IMR-90 (cell line): ENCODE measurements at regions not wholly inside any gene's neighbourhood (a gene's known extent, or its start where the extent isn't known, plus 50 kb on each side); places are given as distances from the start of the nearest gene placed in this dataset.

ENCODE experiments used
- ATAC-seq: fragments of 200-7000 bp; cut with Tn5 transposase; 2 replicates; pipeline ENCODE4 v1.9.1; 2020; ENCODE audit warnings: low read depth, mild to moderate bottlenecking, moderate library complexity
- BruUV-seq: library from RNA; stranded (reverse); fragments of 400-500 nt; replicated peaks from 2 replicates; lab custom pipeline; 2021; lab: Mats Ljungman, UMichigan
- CTCF ChIA-PET: fragments of 300-600 bp; formaldehyde crosslinking; extraction: SDS; loops from one replicate; lab custom pipeline; 2021; ENCODE audit warnings: antibody characterized with exemption; lab: Yijun Ruan, JAX
- POLR2A ChIA-PET: fragments of 300-600 bp; sonication (Branson Sonifier 250); formaldehyde crosslinking; loops from one replicate; lab custom pipeline; 2022; ENCODE audit warnings: antibody characterized with exemption; ENCODE audit not compliant: unreplicated experiment; lab: Charles Lee
- DNase-seq: peaks from one replicate; pipeline ENCODE4 v3.0.0; 2013
- H2AFZ ChIP-seq: replicated peaks from 2 replicates; pipeline ENCODE3; 2013; ENCODE audit warnings: low read length, mild to moderate bottlenecking; ENCODE audit not compliant: poor library complexity
- H2AK5ac ChIP-seq: 2 replicates; pipeline ENCODE4 v1.6.1; 2013; ENCODE audit warnings: low read depth, low read length, inconsistent platforms
- H2AK9ac ChIP-seq: replicated peaks from 2 replicates; pipeline ENCODE3; 2013; ENCODE audit warnings: mild to moderate bottlenecking, low read depth, low read length, moderate library complexity; ENCODE audit not compliant: poor library complexity
- H2BK120ac ChIP-seq: 2 replicates; pipeline ENCODE4 v1.6.1; 2013; ENCODE audit warnings: low read depth, low read length, inconsistent platforms
- H2BK15ac ChIP-seq: 3 replicates; pipeline ENCODE4 v1.6.1; 2013; ENCODE audit warnings: low read depth, low read length, inconsistent platforms
- H2BK20ac ChIP-seq: 2 replicates; pipeline ENCODE4 v1.6.1; 2013; ENCODE audit warnings: low read depth, mild to moderate bottlenecking, inconsistent platforms, low read length, moderate library complexity
- H2BK5ac ChIP-seq: 2 replicates; pipeline ENCODE4 v1.6.1; 2013; ENCODE audit warnings: mild to moderate bottlenecking, low read depth, low read length, inconsistent platforms; ENCODE audit not compliant: poor library complexity, severe bottlenecking
- H3K14ac ChIP-seq: replicated peaks from 2 replicates; pipeline ENCODE4 v1.6.1; 2013; ENCODE audit warnings: low read depth, low read length, inconsistent platforms
- H3K18ac ChIP-seq: 2 replicates; pipeline ENCODE4 v1.6.1; 2013; ENCODE audit warnings: low read depth, low read length, control low read depth
- H3K23ac ChIP-seq: 2 replicates; pipeline ENCODE4 v1.6.1; 2013; ENCODE audit warnings: low read depth, low read length, inconsistent platforms
- H3K27ac ChIP-seq: 2 replicates; pipeline ENCODE4 v1.5.1; 2013; ENCODE audit warnings: mild to moderate bottlenecking, control low read depth, low read length; ENCODE audit not compliant: insufficient read depth
- H3K27me3 ChIP-seq: 2 replicates; pipeline ENCODE4 v1.6.1; 2013; ENCODE audit warnings: low read length; ENCODE audit not compliant: control insufficient read depth, insufficient read depth
- H3K36me3 ChIP-seq: 2 replicates; pipeline ENCODE4 v1.6.1; 2013; ENCODE audit warnings: low read length, mixed read lengths; ENCODE audit not compliant: control insufficient read depth, insufficient read depth
- H3K4ac ChIP-seq: 2 replicates; pipeline ENCODE4 v1.6.1; 2013; ENCODE audit warnings: low read depth, low read length, inconsistent platforms
- H3K4me1 ChIP-seq: 2 replicates; pipeline ENCODE4 v1.6.1; 2013; ENCODE audit warnings: low read length, mixed read lengths; ENCODE audit not compliant: control insufficient read depth, insufficient read depth
- H3K4me2 ChIP-seq: 2 replicates; pipeline ENCODE4 v1.6.1; 2013; ENCODE audit warnings: low read depth, mild to moderate bottlenecking, control low read depth, low read length, moderate library complexity
- H3K4me3 ChIP-seq: 2 replicates; pipeline ENCODE4 v1.5.1; 2013; ENCODE audit warnings: low read depth, mild to moderate bottlenecking, control low read depth, low read length, moderate library complexity; ENCODE audit not compliant: insufficient read depth
- H3K56ac ChIP-seq: 2 replicates; pipeline ENCODE4 v1.6.1; 2013; ENCODE audit warnings: low read length, inconsistent platforms; ENCODE audit not compliant: insufficient read depth; ENCODE audit errors: extremely low read depth
- H3K79me1 ChIP-seq, 2 experiments: 2 replicates each; pipeline ENCODE4 v1.6.1; 2013; ENCODE audit warnings: low read length in 2 of 2, inconsistent platforms in 1 of 2, low read depth in 1 of 2
- H3K9ac ChIP-seq: 2 replicates; pipeline ENCODE4 v1.6.1; 2013; ENCODE audit warnings: low read depth, low read length, control low read depth
- H3K9me1 ChIP-seq: 2 replicates; pipeline ENCODE4 v1.6.1; 2013; ENCODE audit warnings: low read length, inconsistent platforms; ENCODE audit not compliant: insufficient read depth
- H3K9me3 ChIP-seq: 2 replicates; pipeline ENCODE4 v1.6.1; 2013; ENCODE audit warnings: low read length; ENCODE audit not compliant: control insufficient read depth, insufficient read depth
- H4K20me1 ChIP-seq: 2 replicates; pipeline ENCODE4 v1.6.1; 2013; ENCODE audit warnings: low read length, inconsistent platforms; ENCODE audit not compliant: insufficient read depth
- H4K5ac ChIP-seq: 2 replicates; pipeline ENCODE4 v1.6.1; 2013; ENCODE audit warnings: mild to moderate bottlenecking, low read depth, low read length, control low read depth
- H4K8ac ChIP-seq, 2 experiments: 2 replicates each; pipeline ENCODE4 v1.6.1; 2013; ENCODE audit warnings: low read depth in 2 of 2, low read length in 2 of 2, control low read depth in 1 of 2, inconsistent platforms in 1 of 2
- H4K91ac ChIP-seq: 2 replicates; pipeline ENCODE4 v1.6.1; 2013; ENCODE audit warnings: low read depth, low read length, inconsistent platforms; ENCODE audit not compliant: insufficient read depth
- BHLHE40 ChIP-seq: fragments of 150-350 bp; IDR thresholded peaks from 2 replicates; pipeline ENCODE4 v1.6.1; 2016; ENCODE audit warnings: mild to moderate bottlenecking, low read depth, low read length
- CEBPB ChIP-seq: IDR thresholded peaks from 2 replicates; pipeline ENCODE4 v1.6.1; 2012; ENCODE audit warnings: low read depth, low read length, improper control_type of control experiment
- CHD1 ChIP-seq: IDR thresholded peaks from 2 replicates; pipeline ENCODE4 v1.6.1; 2012; ENCODE audit warnings: low read depth, low read length, improper control_type of control experiment
- FOS ChIP-seq: fragments of 150-350 bp; IDR thresholded peaks from 2 replicates; pipeline ENCODE4 v1.6.1; 2016; ENCODE audit warnings: low read depth, low read length
- MAFK ChIP-seq: IDR thresholded peaks from 2 replicates; pipeline ENCODE4 v1.6.1; 2012; ENCODE audit warnings: low read depth, low read length, improper control_type of control experiment
- MAZ ChIP-seq: IDR thresholded peaks from 2 replicates; pipeline ENCODE4 v1.6.1; 2012; ENCODE audit warnings: low read depth, mild to moderate bottlenecking, low read length, improper control_type of control experiment, moderate library complexity, borderline replicate concordance
- MXI1 ChIP-seq: IDR thresholded peaks from 2 replicates; pipeline ENCODE4 v1.6.1; 2012; ENCODE audit warnings: low read depth, mild to moderate bottlenecking, low read length, moderate library complexity, borderline replicate concordance
- NFE2L2 ChIP-seq: fragments of 150-350 bp; IDR thresholded peaks from 2 replicates; pipeline ENCODE4 v1.6.1; 2016; ENCODE audit warnings: low read depth, mild to moderate bottlenecking, low read length
- POLR2A ChIP-seq: IDR thresholded peaks from 2 replicates; pipeline ENCODE4 v1.6.1; 2012; ENCODE audit warnings: mild to moderate bottlenecking, low read depth, low read length
- RAD21 ChIP-seq: IDR thresholded peaks from 2 replicates; pipeline ENCODE4 v1.6.1; 2012; ENCODE audit warnings: low read length, improper control_type of control experiment
- RCOR1 ChIP-seq: IDR thresholded peaks from 2 replicates; pipeline ENCODE4 v1.6.1; 2012; ENCODE audit warnings: mild to moderate bottlenecking, low read length, improper control_type of control experiment; ENCODE audit not compliant: insufficient replicate concordance
- RFX5 ChIP-seq: IDR thresholded peaks from 2 replicates; pipeline ENCODE4 v1.8.0; 2012; ENCODE audit warnings: low read depth, mild to moderate bottlenecking, low read length, moderate library complexity
- SMC3 ChIP-seq: fragments of 150-350 bp; IDR thresholded peaks from 2 replicates; pipeline ENCODE4 v1.6.1; 2016; ENCODE audit warnings: low read depth, mild to moderate bottlenecking, antibody characterized with exemption, low read length, moderate library complexity
- WGBS, 2 experiments: methylation state at CpG; one replicate each; pipeline versions ENCODE4 v1.1.5 to v1.1.7; 2013; ENCODE audit warnings: missing lambda C conversion rate in 2 of 2; ENCODE audit not compliant: insufficient read length in 1 of 2; ENCODE audit errors: extremely low coverage in 2 of 2; 5-methylcytosine and 5-hydroxymethylcytosine counted together
- dilution Hi-C: fragments of 300-500 bp; cut with HindIII; formaldehyde crosslinking; loops from one replicate; pipeline ENCODE4 v1.14.3; 2018; ENCODE audit warnings: low sequenced_read_pairs; ENCODE audit not compliant: unreplicated experiment
- in situ Hi-C: fragments of 300-500 bp; cut with MboI; formaldehyde crosslinking; loops from 3 replicates; pipeline ENCODE4 v1.14.3; 2019; ENCODE audit warnings: low sequenced_read_pairs, inconsistent platforms, mixed read lengths
- intact Hi-C: fragments of 100-400 bp; cut with micrococcal nuclease; formaldehyde crosslinking; loops from 2 replicates; pipeline ENCODE4 v1.10.0; 2022
- TF ChIP-seq, protein P1 (sequence below): fragments of 150-350 bp; IDR thresholded peaks from 2 replicates; pipeline ENCODE4 v1.6.1; 2016; ENCODE audit warnings: low read depth, mild to moderate bottlenecking, low read length, moderate library complexity, borderline replicate concordance
- TF ChIP-seq, protein P2 (sequence below): conservative IDR thresholded peaks from 2 replicates; pipeline ENCODE4 v1.5.1; 2012; ENCODE audit warnings: mild to moderate bottlenecking, low read depth, low read length, improper control_type of control experiment
- TF ChIP-seq, protein P3 (sequence below): fragments of 150-350 bp; IDR thresholded peaks from 2 replicates; pipeline ENCODE4 v1.6.1; 2017; ENCODE audit warnings: mild to moderate bottlenecking, antibody characterized with exemption, low read length, low read depth

DNA sequence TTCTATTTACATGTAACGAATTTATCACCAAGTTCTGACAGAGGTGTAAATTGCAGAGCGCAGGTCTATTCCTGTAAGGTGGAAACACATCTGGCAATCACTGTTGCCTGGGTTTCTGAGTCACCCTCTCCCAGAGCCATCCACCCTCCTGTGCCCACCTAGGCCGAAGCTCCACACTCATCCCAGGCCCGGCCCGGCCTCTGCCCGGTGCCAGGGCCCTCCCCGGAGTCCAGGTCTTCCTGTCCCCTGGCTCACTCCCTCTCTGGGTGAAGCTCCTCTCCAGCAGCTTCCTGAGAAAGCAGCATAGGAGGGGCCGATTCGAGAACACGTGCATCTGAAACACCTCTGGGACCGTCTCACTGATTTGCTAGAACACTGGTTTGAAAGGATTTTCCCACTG, 308.2 kb downstream of the SHANK2 start:
- H2AFZ ChIP-seq: no peak overlapping the region
- CTCF ChIA-PET: no interaction called here
- H3K9ac ChIP-seq: no peak overlapping the region
- dilution Hi-C loops: no loop called here
- no peak overlapping the region for H2BK20ac ChIP-seq
- H3K4ac ChIP-seq: no peak overlapping the region
- no peak overlapping the region for H4K5ac ChIP-seq
- no peaks in the 10 kb centered on the region for H3K9me1 ChIP-seq
- TF ChIP-seq, protein P1, sequence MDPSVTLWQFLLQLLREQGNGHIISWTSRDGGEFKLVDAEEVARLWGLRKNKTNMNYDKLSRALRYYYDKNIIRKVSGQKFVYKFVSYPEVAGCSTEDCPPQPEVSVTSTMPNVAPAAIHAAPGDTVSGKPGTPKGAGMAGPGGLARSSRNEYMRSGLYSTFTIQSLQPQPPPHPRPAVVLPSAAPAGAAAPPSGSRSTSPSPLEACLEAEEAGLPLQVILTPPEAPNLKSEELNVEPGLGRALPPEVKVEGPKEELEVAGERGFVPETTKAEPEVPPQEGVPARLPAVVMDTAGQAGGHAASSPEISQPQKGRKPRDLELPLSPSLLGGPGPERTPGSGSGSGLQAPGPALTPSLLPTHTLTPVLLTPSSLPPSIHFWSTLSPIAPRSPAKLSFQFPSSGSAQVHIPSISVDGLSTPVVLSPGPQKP: no peak
- TF ChIP-seq FOS (no peak), RCOR1 (no peak), MAFK (no peak), MXI1 (no peak), BHLHE40 (no peak), SMC3 (no peak), RFX5 (no peak), MAZ (no peak), RAD21 (no peak), CEBPB (no peak), CHD1 (no peak), POLR2A (no peak), NFE2L2 (no peak)
- TF ChIP-seq, protein P2, sequence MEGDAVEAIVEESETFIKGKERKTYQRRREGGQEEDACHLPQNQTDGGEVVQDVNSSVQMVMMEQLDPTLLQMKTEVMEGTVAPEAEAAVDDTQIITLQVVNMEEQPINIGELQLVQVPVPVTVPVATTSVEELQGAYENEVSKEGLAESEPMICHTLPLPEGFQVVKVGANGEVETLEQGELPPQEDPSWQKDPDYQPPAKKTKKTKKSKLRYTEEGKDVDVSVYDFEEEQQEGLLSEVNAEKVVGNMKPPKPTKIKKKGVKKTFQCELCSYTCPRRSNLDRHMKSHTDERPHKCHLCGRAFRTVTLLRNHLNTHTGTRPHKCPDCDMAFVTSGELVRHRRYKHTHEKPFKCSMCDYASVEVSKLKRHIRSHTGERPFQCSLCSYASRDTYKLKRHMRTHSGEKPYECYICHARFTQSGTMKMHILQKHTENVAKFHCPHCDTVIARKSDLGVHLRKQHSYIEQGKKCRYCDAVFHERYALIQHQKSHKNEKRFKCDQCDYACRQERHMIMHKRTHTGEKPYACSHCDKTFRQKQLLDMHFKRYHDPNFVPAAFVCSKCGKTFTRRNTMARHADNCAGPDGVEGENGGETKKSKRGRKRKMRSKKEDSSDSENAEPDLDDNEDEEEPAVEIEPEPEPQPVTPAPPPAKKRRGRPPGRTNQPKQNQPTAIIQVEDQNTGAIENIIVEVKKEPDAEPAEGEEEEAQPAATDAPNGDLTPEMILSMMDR: no peak
- TF ChIP-seq, protein P3, sequence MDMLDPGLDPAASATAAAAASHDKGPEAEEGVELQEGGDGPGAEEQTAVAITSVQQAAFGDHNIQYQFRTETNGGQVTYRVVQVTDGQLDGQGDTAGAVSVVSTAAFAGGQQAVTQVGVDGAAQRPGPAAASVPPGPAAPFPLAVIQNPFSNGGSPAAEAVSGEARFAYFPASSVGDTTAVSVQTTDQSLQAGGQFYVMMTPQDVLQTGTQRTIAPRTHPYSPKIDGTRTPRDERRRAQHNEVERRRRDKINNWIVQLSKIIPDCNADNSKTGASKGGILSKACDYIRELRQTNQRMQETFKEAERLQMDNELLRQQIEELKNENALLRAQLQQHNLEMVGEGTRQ: no peak
- no peaks in the 10 kb centered on the region for H3K79me1 ChIP-seq
- no peak overlapping the region for H3K56ac ChIP-seq
- no peak overlapping the region for H3K23ac ChIP-seq
- no peak overlapping the region for H3K4me3 ChIP-seq
- POLR2A ChIA-PET: no interaction called here
- no peak for DNase-seq
- no peak overlapping the region for H2BK5ac ChIP-seq
- no peak overlapping the region for H2BK15ac ChIP-seq
- H3K4me1 ChIP-seq: no peaks in the 10 kb centered on the region
- in situ Hi-C loops: no loop called here
- no peak overlapping the region for H4K8ac ChIP-seq
- H3K36me3 ChIP-seq: no peaks in the 10 kb centered on the region
- no peak overlapping the region for H3K18ac ChIP-seq
- H3K9me3 ChIP-seq: peaks cover 25% of the 10 kb centered on the region
- no peak overlapping the region for H4K91ac ChIP-seq
- 48% methylated on average over 4 of the region's 11 CpGs; no CpG with 5 or more reads in 1 of the 2 experiments for WGBS, 2 experiments
- no peak overlapping the region for H2AK5ac ChIP-seq
- H3K4me2 ChIP-seq: no peak overlapping the region
- no peak overlapping the region for H3K27ac ChIP-seq
- intact Hi-C loops: no loop called here
- no peaks in the 10 kb centered on the region for H3K27me3 ChIP-seq
- ATAC-seq: no peak
- no TSS peak for BruUV-seq
- no peak overlapping the region for H3K14ac ChIP-seq
- no peak overlapping the region for H2AK9ac ChIP-seq
- H2BK120ac ChIP-seq: no peak overlapping the region
- H4K20me1 ChIP-seq: no peaks in the 10 kb centered on the region
